Astrocyte of the hippocampus (primary cell): ENCODE measurements at regions not wholly inside any gene's neighbourhood (a gene's known extent, or its start where the extent isn't known, plus 50 kb on each side); places are given as distances from the start of the nearest gene placed in this dataset.

Source experiments
- DNase-seq: peaks from one replicate; pipeline ENCODE4 v3.0.0; 2011; ENCODE audit warnings: low read depth, low spot score

DNA sequence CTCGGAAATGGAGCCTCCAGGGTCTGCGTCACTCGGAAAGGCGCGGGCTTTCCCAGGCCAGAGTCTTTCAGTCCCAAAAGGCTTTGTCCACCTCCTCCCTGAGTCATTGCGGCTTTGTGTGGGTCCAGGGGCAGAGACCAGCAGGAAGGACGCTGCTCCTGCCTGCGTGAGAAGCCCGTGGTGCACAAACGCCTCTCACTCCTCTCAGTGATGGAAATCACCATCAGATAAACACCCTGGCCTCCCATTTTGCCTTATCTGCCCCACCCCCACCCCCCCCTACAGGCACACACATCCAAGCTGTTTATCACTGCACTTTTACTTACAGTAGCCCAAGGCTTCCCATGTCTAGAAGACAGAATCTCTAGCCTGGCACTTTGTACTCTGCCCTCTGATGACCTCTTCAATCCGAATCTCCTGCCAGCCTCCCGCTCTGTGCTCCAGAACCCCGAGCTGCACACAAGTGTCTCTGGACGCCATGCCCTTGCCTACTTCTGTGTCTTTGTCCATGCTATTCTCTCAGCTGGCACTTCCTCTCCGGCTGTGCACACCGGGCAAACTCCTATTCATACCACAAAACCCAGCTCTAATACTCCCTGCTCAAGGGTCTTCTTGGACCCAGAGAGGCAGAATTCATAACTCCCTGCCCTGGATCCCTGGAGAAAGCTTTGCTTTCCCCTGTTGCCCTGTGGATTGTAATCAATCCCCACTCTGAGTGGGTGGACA lies 954.6 kb downstream of the TBC1D22A start:
- no peak for DNase-seq

GRCh38 chr22:47715866-47716578 lies 953.6 kb downstream of the TBC1D22A start:
- no peak for DNase-seq

DNA sequence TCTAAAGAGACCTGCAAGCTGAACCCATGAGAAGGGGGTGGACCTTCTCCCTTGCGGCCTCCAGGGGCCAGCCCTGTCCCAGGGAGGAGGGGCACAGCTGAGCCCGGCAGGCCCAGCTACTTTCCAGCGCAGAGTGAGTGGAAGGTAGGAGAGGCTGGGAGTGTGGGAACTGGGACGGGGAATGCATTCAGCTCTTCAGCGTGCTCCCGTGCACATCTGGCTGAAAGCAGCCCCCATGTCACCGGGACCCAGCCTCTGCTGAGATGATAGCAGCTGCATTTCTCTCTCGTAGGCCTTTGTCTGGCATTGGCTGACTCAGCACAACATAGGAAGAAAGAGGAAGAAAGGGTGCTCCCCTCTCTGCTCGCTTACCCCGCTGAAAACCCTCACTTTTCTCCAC lies 951.5 kb downstream of the TBC1D22A start:
- no peak for DNase-seq

GRCh38 chr22:47710135-47710534 lies 947.7 kb downstream of the TBC1D22A start:
- DNase-seq = no peak

DNA sequence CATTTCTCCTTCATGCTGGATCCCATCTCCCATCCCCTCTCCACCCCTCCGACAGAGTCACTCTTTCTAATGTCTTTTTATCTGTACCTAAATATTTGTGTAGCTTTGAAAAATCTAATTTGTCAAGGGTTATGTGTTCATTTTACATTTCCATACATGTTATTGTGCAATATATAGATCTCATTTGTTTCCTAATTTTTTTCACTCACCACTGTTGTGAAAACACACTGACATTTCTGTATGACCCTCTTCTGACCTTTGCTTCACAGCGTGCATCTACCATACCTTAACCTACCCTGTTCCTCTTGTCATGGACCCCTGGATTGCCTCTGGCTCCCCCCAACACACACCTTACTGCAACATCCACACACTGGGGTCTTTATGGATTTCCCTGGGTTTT lies 942.9 kb downstream of the TBC1D22A start:
- no peak for DNase-seq

- DNase-seq = no peak
Measured at GRCh38 chr22:47698906-47699305, 936.5 kb downstream of the TBC1D22A start.

DNA sequence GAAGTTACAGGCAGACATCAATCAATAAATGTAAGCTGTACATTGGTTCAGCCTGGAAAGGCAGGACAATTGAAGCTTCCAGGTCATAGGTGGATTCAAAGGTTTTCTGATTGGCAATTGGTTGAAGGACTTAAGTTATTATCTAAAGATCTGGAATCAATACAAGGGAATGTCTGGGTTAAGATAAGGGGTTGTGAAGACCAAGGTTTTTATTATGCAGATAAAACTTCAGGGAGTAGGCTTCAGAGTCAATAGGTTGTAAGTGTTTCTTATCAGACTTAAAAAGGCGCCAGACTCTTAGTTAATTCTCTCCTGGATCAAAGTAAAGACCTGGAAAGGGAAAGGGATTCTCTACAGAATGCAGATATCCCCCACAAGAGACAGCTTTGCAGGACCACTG lies 935.4 kb downstream of the TBC1D22A start:
- no peak for DNase-seq

- DNase-seq = no peak
Measured at GRCh38 chr22:47696776-47697175, 934.3 kb downstream of the TBC1D22A start.

DNA sequence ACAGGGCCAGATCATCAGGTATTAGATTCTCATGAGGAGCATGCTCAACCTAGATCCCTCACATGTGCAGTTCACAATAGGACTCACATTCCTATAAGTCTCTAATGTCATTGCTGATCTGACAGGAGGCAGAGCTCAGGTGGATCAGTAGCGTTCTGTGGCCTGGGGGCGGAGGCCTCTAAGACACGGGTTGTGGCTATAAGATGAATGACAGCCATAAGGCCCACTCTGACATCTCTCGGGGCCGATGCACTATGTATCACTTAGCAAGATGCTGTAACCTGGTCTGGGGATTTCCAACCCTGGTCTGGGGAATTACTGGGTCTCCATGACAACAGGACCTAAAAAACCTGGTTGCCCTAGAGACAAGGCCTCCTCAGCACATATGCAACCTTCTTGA lies 932.7 kb downstream of the TBC1D22A start:
- DNase-seq = no peak

DNA sequence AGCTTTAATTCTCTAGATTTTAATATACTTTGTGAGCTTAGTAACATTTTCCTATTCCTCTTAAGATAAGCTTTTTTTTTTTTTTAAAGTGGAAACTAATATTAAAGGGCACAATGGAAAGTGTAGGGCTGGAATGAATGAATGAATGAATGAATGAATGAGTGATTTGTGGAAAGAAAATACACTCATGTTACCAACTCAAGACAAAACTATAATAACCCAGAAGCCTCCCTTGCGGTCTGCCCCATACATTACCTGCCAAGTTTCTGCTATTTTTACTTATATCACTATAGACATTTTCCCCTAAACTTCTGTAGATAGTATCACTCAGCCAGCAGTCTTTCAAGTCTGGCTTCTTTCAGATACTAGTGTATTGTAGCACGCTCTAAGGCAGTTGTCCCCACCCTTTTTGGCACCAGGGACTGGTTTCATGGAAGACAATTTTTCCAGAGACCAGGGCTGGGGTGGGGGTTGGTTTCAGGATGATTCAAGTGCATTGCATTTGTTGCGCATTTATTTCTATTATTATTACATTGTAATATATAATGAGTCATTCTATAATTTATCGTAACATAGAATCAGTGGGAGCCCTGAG lies 932.2 kb downstream of the TBC1D22A start:
- DNase-seq = no peak

GRCh38 chr22:47693606-47694005 lies 931.2 kb downstream of the TBC1D22A start:
- DNase-seq = no peak

DNA sequence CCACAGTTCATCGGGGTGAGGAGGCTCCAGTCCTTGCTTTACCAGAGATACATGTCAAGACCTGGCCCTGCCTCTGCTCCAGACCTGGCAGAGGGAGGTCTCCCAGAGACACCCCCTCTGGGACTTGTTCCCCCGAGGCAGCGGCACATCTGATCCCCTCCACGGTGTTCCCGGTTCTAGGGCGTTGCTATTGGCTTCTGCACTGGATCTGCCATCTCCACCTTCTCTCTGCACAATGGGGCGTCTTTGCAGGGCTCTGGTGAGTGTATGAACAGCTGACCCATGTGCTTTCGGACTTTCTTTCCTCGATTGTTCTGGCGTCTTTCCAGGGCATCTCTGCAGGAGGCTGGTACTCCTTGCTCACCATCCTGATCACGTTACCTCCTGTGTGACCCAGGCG lies 930.4 kb downstream of the TBC1D22A start:
- DNase-seq = no peak

DNA sequence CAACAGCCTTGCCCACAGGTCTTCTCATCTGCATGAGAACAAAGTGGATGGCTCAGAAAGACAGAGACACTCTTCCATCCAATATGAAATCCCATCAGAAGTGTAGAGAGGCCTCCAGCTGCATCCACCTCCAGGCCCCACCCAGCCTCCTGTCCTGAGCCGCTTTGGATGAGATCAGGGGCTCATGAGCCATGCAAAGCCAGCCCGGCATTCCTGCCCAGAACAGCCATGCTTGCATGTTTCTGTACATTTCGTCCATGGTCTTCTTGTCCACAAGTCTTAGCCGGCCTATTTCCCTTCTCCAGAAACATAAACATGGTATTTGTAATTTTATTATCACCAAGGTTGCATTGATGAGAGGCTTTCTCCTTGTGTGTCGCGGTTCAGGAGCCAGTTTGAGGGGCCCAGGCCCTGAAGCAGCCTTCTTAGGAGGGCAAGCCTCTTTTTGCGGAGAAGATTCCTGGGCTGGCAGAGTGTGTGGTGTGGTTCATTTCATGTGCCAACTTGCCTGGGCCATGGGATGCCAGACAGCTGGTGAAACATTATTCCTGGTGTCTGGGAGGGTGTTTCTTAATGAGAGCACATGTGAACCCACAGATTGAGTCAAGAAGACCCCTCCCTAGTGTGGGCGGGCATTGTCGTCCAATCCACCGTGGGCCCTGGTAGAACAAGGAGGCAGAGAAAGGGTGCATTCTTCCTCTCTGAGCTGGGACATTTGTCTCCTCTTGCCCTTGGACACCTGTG lies 928.9 kb downstream of the TBC1D22A start:
- DNase-seq = no peak

DNA sequence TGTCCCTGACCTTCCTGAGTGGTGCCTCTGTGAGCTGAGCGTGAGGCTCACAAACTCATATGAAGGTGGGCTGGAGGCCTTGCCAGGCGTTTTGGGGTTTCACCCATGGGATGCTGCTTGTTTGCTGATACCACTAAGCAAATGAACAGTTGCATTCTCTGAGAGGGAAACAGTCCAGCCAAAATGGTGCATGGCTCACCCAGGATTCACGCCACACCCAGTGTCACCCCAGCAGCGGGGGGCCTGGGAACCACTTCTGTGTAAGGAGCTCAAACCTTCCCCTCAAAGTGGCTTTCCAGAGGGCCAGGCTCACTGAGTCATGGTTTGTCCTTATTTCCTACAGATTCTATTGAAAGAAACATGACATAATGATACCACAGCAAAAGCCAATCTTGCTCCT lies 928.1 kb downstream of the TBC1D22A start:
- no peak for DNase-seq

DNA sequence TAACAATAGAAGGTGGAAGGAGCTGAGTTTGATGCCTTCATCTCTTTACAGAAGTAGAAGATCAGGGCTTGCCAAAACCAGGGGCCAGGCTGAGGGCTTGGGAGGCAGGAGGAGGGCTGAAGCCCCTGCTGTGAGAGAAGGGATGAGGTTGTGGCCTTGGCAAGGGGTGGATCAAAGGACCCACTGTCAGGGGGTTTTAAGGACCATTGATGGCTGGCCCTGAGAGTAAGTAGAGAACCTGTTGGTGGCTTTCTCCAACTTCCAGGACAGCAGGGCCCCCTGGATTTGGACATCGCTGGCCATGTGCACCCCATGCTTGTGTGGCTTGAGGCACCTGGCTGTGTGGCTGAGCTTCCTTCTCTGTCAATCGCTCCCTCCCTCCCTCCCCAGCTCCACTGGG lies 927.7 kb downstream of the TBC1D22A start:
- DNase-seq = no peak

GRCh38 chr22:47687776-47688175 lies 925.3 kb downstream of the TBC1D22A start:
- DNase-seq = no peak

- DNase-seq = no peak
Measured at GRCh38 chr22:47687346-47687655, 924.9 kb downstream of the TBC1D22A start.

- no peak for DNase-seq
Measured at GRCh38 chr22:47686594-47687345, 924.3 kb downstream of the TBC1D22A start.

DNA sequence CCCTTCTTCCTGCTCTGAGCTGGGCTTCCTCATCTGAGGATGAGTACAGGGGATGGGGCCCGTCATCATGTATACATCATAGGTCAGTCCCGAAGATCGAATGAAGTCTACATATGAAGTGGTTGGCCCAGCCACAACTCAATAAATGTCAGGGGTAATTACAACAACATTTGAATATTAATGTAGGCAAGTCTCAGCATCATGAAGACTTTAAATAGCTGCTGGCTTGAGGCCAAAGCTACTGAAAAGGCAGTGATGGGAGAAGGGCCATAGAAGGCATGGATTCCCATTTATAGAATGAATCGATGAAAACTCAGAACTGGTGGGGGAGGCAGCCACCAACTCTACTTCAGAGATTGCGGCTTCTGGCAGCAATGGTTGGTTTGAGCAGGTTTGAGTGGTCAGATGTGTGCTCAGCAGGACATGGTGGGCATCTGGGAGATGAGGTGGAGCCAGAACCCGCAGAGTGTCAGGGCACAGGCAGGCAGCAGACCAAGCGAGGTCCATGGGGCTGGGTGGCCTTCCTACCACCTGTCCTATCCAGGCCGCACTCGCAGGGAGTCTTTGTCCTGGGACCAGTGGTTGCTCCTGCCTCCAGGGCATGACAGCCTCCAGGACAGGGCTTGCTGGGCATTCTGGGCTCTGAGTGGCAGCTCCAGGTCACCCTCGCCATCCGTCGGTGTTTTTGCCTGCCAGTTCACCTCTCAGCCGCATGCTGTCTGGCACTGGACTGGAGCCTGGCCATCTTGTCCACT lies 919.1 kb downstream of the TBC1D22A start:
- no peak for DNase-seq

DNA sequence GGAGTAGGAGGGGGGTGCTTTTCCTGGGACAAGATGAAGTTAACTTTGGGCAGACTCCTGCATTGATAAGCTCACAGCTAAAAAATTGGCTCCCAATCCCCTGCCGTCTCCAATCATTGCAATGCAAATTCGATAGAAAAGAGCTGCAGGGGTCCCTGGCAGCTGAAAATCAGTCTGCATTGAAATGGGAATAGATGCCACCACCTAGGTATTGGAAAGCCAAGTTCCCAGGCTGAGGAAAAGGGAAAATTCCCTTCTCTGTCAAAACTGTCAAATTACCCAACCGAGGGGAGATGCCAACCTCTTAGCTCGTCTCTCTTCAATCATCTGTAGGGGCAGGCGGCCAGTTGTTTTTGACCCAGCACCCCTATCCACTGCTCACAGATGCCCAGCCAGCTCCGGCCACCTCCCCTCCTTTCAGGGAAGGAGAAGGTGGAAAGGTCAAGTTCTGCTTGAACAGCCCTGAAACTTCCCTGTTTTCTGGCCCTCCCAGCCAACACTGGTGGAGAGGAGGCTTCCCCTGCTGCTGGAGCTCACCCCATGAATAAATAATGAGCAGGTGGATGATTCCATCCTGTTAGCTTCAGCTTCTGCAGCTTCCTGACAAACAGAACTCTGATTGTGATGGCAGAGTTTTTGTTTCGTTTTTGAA lies 916.3 kb downstream of the TBC1D22A start:
- no peak for DNase-seq
